ENCODE measurements at regions not wholly inside any gene's neighbourhood (a gene's known extent, or its start where the extent isn't known, plus 50 kb on each side); places are given as distances from the start of the nearest gene placed in this dataset.

DNA sequence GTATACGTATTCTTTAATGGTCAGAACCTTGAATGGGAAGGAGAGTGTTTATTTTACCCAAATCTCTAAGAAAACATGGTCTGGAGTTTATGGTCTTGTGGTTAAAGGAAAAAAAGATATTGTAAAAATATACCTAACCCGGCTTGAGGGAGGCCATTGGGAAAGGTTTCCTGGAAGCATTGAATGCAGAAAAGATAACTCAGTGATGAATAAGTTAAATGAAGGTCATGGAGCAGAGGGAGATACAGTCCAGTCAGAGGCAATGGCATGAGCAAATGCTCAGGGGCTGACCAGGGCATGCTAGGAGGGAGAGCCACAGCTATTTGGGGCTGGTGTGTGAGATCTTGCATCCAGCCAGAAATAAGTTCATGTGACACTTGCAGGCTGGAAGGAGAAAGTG, 430.4 kb upstream of the CDH5 start:
- Mint-ChIP-seq H3K27ac (no peak overlapping the region), H3K36me3 (ENCODE audit: low read depth) (no peaks in the 10 kb centered on the region), H3K27me3 (no peaks in the 10 kb centered on the region), H3K4me3 (no peak overlapping the region), H3K4me1 (no peaks in the 10 kb centered on the region)
- DNase-seq (no peak), ATAC-seq (no peak)
- no peaks in the 10 kb centered on the region for H3K9me3 ChIP-seq (ENCODE audit: control insufficient read depth, low read length, poor library complexity, severe bottlenecking)

DNA sequence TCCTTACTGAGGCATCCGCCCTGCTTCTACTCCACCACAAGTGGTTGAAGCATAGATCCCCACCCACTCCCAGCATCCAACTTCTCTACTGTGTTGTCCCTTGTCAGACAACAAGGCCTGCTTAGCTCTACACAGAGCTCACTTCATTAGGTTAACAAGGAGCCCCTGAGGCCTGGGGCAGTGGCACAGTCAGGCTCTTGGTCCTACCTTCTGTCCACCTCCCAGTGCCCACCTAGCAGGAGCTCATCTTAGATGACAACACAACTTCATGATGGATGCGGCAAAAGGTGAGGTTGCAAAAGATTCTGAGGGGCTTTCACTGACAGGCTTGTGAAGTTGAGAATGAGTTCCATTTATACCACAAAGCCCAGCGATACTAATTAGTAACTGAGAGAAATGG, 432.0 kb upstream of the CDH5 start:
- no peaks in the 10 kb centered on the region for H3K4me1 Mint-ChIP-seq
- H3K36me3 Mint-ChIP-seq (ENCODE audit: low read depth) = no peaks in the 10 kb centered on the region
- no peak overlapping the region for H3K27ac Mint-ChIP-seq
- no peaks in the 10 kb centered on the region for H3K27me3 Mint-ChIP-seq
- no peaks in the 10 kb centered on the region for H3K9me3 ChIP-seq (ENCODE audit: control insufficient read depth, low read length, poor library complexity, severe bottlenecking)
- ATAC-seq (no peak), DNase-seq (no peak)
- H3K4me3 Mint-ChIP-seq = no peak overlapping the region

DNA sequence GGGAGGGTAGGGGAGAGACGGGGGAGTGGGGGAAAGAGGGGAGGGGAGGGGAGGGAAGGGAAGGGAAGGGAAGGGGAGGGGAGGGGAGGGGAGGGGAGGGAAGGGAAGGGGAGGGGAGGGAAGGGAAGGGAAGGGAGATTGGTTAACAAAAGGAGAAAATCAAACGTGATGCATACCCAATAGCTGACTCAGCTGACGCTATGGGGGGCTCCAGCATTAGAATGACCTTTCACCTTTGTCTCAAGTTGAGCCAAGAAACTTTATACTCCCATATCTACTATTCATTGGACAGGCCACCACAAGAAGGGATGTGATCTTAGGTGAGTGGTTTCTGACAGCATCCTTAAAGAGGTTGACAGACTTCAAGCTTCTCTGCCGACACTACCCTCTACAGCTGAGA, 432.8 kb upstream of the CDH5 start:
- H3K27me3 Mint-ChIP-seq = no peaks in the 10 kb centered on the region
- no peak overlapping the region for H3K4me3 Mint-ChIP-seq
- H3K4me1 Mint-ChIP-seq = no peaks in the 10 kb centered on the region
- DNase-seq (no peak), ATAC-seq (no peak)
- H3K27ac Mint-ChIP-seq = no peak overlapping the region
- H3K9me3 ChIP-seq (ENCODE audit: control insufficient read depth, low read length, poor library complexity, severe bottlenecking) = no peaks in the 10 kb centered on the region
- H3K36me3 Mint-ChIP-seq (ENCODE audit: low read depth) = no peaks in the 10 kb centered on the region

DNA sequence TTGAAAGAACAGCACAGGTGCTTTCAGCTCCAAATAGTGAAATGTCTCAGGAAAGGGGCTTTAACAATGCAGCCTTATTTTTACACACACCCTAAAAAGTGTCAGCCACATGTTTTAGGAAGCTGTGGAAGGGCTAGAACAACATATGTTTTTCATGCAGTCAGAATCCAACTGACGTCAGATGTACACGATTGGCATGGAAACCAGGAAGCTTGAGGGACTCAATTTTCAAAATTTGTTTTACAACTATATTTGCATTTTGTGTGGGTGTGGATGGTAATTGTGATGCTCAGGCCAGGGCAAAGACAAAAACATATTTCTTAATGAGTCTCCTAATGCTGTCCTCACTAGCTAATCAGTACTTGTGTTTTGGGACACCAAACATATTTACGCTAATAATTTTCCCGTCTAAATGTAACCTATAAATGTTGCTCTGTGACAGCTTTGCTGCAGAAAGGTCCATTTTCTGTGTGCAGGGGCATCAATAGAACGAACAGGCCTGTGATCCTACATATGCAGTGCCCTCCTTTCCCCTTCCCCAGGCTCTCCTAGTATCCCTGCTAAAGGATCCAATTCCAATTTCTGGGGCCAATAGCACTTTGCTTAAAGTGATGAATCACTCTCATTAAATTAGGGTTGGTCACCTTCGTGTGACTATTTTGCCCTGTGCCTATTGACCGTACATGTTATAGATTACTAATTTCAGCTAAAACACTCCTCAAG, 434.0 kb upstream of the CDH5 start:
- Mint-ChIP-seq H3K4me3 (no peak overlapping the region), H3K27ac (no peak overlapping the region), H3K27me3 (no peaks in the 10 kb centered on the region), H3K36me3 (ENCODE audit: low read depth) (no peaks in the 10 kb centered on the region), H3K4me1 (no peaks in the 10 kb centered on the region)
- DNase-seq (no peak), ATAC-seq (no peak)
- no peaks in the 10 kb centered on the region for H3K9me3 ChIP-seq (ENCODE audit: control insufficient read depth, low read length, poor library complexity, severe bottlenecking)

GRCh38 chr16:65922923-65923322, 443.6 kb upstream of the CDH5 start:
- ATAC-seq = no peak

GRCh38 chr16:65919986-65920376, 446.5 kb upstream of the CDH5 start:
- no peaks in the 10 kb centered on the region for H3K36me3 Mint-ChIP-seq (ENCODE audit: low read depth)
- DNase-seq = no peak
- H3K4me3 Mint-ChIP-seq = no peak overlapping the region
- H3K4me1 Mint-ChIP-seq = no peaks in the 10 kb centered on the region
- peaks cover 14% of the 10 kb centered on the region for H3K27me3 Mint-ChIP-seq
- ATAC-seq = no peak
- H3K27ac Mint-ChIP-seq = no peak overlapping the region
- H3K9me3 ChIP-seq (ENCODE audit: control insufficient read depth, low read length, poor library complexity, severe bottlenecking) = no peaks in the 10 kb centered on the region

More at GRCh38 chr16:65922923-65923322, 443.6 kb upstream of the CDH5 start:
- peaks cover 9% of the 10 kb centered on the region for H3K27me3 Mint-ChIP-seq
- H3K36me3 Mint-ChIP-seq (ENCODE audit: low read depth) = no peaks in the 10 kb centered on the region
- H3K4me1 Mint-ChIP-seq = no peaks in the 10 kb centered on the region
- no peak overlapping the region for H3K4me3 Mint-ChIP-seq
- DNase-seq = no peak
- H3K27ac Mint-ChIP-seq = no peak overlapping the region
- no peaks in the 10 kb centered on the region for H3K9me3 ChIP-seq (ENCODE audit: control insufficient read depth, low read length, poor library complexity, severe bottlenecking)

DNA sequence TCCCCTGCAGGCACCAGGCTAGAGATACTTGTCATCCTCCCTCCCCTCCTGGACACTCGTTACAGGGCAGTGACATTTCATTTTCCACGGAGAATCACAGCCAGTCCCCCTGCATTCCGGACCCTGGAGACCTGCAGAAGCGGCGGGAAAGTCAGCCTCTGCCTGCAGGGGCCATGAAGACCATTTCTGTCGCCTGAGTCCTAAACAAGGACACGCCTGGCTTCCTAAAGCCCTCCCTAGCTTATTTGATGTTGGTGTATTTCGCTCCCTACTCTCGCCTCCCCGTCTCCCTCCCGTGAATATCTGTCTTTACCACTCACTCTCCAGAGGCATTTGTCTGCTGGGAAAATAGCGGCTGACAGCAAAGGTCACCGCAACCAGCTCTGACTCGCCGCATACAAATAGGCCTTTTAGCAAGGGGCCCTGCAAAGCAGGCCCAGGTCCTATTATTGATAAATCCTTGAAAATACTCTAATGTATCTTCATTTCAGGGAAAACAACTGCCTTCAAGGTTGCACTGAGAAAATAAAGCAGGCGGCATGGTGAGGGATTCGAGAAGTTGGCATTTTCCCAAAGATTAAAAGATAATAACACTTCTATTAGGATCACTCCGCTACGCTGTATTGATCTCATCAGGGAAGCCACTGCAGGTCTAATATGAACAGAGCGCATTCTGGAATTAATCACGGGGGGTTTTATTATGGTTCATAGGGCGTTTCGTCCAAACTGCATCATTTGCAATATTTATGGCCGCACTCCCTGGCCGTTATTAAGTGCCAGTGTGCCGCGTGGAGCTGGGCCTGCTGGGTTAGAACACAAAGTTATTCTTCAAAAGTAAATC, 447.1 kb upstream of the CDH5 start:
- Mint-ChIP-seq H3K27ac (no peak overlapping the region), H3K27me3 (peaks cover 14% of the 10 kb centered on the region), H3K36me3 (ENCODE audit: low read depth) (no peaks in the 10 kb centered on the region), H3K4me3 (no peak overlapping the region), H3K4me1 (no peaks in the 10 kb centered on the region)
- DNase-seq (no peak), ATAC-seq (no peak)
- H3K9me3 ChIP-seq (ENCODE audit: control insufficient read depth, low read length, poor library complexity, severe bottlenecking) = no peaks in the 10 kb centered on the region

DNA sequence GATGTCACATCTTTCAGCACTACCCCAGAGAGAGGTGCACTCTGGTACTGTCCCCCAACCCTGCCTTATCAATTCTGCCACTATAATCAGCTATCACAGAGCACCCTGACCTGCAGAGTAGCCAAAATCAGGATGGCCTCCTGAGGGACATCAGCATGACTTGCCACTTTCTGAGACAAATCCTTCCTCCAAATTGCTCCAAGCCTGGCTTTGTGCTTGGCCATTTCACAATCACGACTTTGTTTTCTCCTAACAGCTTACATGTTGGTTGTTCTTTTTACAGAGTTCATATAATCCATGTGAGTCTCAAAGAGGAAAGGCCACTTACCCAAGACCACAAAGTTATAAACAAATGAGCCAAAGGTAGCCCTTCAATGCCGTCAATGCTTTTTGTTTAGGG, 449.0 kb upstream of the CDH5 start:
- no peaks in the 10 kb centered on the region for H3K4me1 Mint-ChIP-seq
- H3K27me3 Mint-ChIP-seq = peaks cover 14% of the 10 kb centered on the region
- H3K36me3 Mint-ChIP-seq (ENCODE audit: low read depth) = no peaks in the 10 kb centered on the region
- H3K9me3 ChIP-seq (ENCODE audit: control insufficient read depth, low read length, poor library complexity, severe bottlenecking) = no peaks in the 10 kb centered on the region
- no peak overlapping the region for H3K27ac Mint-ChIP-seq
- ATAC-seq = no peak
- DNase-seq = no peak
- H3K4me3 Mint-ChIP-seq = no peak overlapping the region

GRCh38 chr16:65916995-65917394, 449.5 kb upstream of the CDH5 start:
- Mint-ChIP-seq H3K4me3 (no peak overlapping the region), H3K27ac (no peak overlapping the region), H3K27me3 (peaks cover 14% of the 10 kb centered on the region), H3K36me3 (ENCODE audit: low read depth) (no peaks in the 10 kb centered on the region), H3K4me1 (no peaks in the 10 kb centered on the region)
- ATAC-seq (no peak), DNase-seq (no peak)
- no peaks in the 10 kb centered on the region for H3K9me3 ChIP-seq (ENCODE audit: control insufficient read depth, low read length, poor library complexity, severe bottlenecking)

DNA sequence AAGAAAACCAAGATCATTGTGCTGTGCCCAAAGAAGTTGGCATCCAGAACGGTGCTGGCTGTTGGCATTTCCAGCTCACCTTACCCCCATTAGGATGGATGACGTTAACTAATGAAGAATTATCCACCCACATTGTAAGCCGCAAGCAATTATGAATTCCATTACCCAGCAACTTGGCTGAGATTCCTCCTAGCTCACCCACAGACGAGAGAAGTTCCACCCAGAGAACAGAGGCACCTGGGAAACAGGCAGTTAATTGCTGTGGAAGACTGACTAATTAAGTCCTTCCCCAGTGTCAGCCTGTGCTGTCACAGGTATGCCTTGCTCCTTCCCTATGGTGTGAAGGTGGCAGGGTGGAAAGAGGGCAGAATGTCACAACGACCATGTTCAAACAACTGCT, 456.2 kb upstream of the CDH5 start:
- Mint-ChIP-seq H3K36me3 (ENCODE audit: low read depth) (no peaks in the 10 kb centered on the region), H3K27me3 (no peaks in the 10 kb centered on the region), H3K4me3 (no peak overlapping the region), H3K27ac (no peak overlapping the region), H3K4me1 (no peaks in the 10 kb centered on the region)
- H3K9me3 ChIP-seq (ENCODE audit: control insufficient read depth, low read length, poor library complexity, severe bottlenecking) = no peaks in the 10 kb centered on the region
- ATAC-seq (no peak), DNase-seq (no peak)

DNA sequence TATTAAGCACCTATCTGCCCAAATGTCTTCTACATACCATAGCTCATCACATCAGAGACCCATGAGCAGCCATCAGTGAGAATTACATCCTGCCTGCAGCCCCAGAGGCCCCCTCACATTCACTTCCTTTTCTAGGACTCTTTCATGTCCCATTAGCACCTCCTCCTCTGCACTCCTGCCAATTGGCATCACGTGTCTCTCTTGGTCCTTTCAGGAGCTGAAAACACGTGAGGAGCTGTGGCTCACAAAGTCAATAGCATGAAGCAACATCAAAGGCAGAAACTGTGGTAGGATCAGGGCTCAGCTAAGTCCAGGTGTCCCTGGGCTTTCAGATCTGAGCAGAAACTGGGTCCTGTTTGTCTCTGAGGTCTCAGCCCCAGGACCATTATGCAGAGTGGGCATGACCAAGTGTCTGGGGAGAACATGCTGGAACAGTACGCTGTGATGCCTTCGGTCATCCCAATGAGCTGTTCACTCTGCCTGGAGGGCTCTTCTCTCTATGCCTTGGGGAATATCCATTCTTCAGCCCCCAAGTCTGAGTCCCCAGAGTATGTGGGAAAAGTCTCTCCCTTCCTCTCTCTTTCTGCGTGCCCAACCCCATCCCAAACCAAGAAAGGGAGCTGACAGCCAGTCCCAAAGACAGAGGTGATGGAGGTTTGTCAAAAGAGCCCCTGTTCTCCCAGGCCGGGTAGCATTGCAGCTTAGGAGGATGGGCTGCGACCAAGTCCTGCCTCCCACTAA, 457.0 kb upstream of the CDH5 start:
- no peak overlapping the region for H3K4me3 Mint-ChIP-seq

DNA sequence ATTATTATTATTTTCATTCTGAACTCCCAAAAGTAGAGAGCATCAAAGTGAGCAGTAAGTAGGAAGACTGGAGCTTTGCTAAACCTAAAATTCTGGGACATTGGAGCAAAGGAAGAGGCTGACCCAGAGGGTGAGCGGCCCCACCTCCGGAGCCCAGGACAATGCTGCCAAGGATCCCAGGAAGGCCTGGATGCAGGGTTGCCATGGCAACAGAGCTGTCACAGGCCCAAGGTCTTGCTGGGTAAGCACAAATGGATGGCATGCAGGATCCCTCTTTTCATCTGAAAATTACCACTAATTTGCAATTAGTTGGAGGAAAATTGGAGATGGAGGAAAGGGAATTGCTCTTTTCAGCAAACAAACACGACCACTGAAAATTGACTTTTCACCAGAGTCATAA, 457.9 kb upstream of the CDH5 start:
- DNase-seq (no peak), ATAC-seq (no peak)
- Mint-ChIP-seq H3K36me3 (ENCODE audit: low read depth) (no peaks in the 10 kb centered on the region), H3K4me3 (no peak overlapping the region), H3K27ac (no peak overlapping the region), H3K27me3 (no peaks in the 10 kb centered on the region), H3K4me1 (no peaks in the 10 kb centered on the region)
- H3K9me3 ChIP-seq (ENCODE audit: control insufficient read depth, low read length, poor library complexity, severe bottlenecking) = no peaks in the 10 kb centered on the region

More for the DNA sequence above, 457.0 kb upstream of the CDH5 start:
- ATAC-seq = no peak
- Mint-ChIP-seq H3K36me3 (ENCODE audit: low read depth) (no peaks in the 10 kb centered on the region), H3K27ac (no peak overlapping the region), H3K4me1 (no peaks in the 10 kb centered on the region), H3K27me3 (no peaks in the 10 kb centered on the region)
- H3K9me3 ChIP-seq (ENCODE audit: control insufficient read depth, low read length, poor library complexity, severe bottlenecking) = no peaks in the 10 kb centered on the region
- no peak for DNase-seq

DNA sequence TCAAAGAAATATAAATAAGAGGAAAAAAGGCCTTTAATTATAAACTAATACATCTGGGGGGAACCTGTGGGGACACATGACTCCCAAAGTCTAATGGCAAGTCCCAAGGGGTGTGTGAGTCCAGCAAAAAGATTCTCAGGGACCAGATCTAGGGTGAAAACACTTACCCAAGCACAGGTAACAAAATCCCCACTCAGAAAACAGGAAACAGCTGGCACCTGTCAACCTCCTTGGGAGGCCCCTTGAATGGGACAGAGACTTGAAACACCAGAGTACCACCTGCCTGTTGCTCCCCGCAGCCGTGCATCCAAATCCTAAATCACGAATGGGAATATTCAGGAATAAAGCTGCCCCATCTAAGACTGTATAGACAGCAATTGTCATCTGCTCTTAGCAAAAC, 461.2 kb upstream of the CDH5 start:
- H3K9me3 ChIP-seq (ENCODE audit: control insufficient read depth, low read length, poor library complexity, severe bottlenecking) = no peaks in the 10 kb centered on the region
- no peaks in the 10 kb centered on the region for H3K4me1 Mint-ChIP-seq
- H3K36me3 Mint-ChIP-seq (ENCODE audit: low read depth) = no peaks in the 10 kb centered on the region
- no peak for DNase-seq
- ATAC-seq = no peak
- no peak overlapping the region for H3K4me3 Mint-ChIP-seq
- H3K27ac Mint-ChIP-seq = no peak overlapping the region
- no peaks in the 10 kb centered on the region for H3K27me3 Mint-ChIP-seq
